Body of pancreas (tissue), 4 donors: ENCODE measurements at regions not wholly inside any gene's neighbourhood (a gene's known extent, or its start where the extent isn't known, plus 50 kb on each side); places are given as distances from the start of the nearest gene placed in this dataset.

Experiments used
- CTCF ChIP-seq, 7 experiments: fragments of 450-650 bp in 4 of 7; fragments of 200-600 bp in 3 of 7; sonication (generic) in 3 of 7; IDR thresholded peaks; one replicate each; pipeline ENCODE4 v1.5.1; 2016 to 2019; ENCODE audit warnings: antibody characterized with exemption in 7 of 7
- POLR2A ChIP-seq, 3 donors: fragments of 450-650 bp; IDR thresholded peaks; one replicate each; pipeline ENCODE4 v1.6.1; 2016; ENCODE audit warnings: antibody characterized with exemption in 3 of 3, mild to moderate bottlenecking in 2 of 3

- TF ChIP-seq CTCF (IDR thresholded peaks at IDR 0.05) = no peak
- no peak for TF ChIP-seq POLR2A (IDR thresholded peaks at IDR 0.05)
Measured at GRCh38 chr5:41636605-41637004, 126.2 kb upstream of the PLCXD3 start.
